GM12875 (cell line): ENCODE measurements at regions not wholly inside any gene's neighbourhood (a gene's known extent, or its start where the extent isn't known, plus 50 kb on each side); places are given as distances from the start of the nearest gene placed in this dataset.

Experiments used
- H3K4me3 ChIP-seq: one replicate; pipeline ENCODE4 v1.5.1; 2011; ENCODE audit warnings: low read depth, low read length, control low read depth
- CTCF ChIP-seq: IDR thresholded peaks from 2 replicates; pipeline ENCODE4 v1.5.1; 2011; ENCODE audit warnings: low read depth, mild to moderate bottlenecking, control low read depth, inconsistent platforms, low read length, moderate library complexity, borderline replicate concordance; ENCODE audit not compliant: insufficient read depth

DNA sequence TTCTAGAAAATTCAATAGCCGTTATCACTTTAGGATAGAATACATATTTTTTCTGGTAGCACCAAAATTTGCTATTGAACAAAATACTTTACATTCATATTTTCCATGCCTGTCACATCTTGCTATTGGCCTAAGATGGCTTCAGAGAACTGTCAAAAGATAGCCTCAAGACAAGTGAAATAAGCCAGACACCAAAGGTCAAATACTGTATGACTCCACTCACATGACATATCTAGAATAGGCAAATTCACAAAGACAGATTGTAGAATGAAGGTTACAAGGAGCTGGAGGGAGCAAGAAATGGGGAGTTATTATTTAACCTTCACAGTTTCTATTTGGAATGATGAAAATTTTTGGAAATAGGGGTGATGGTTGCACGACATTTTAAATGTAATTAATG is 223.7 kb upstream of the ZC3H12C start:
- no peak for TF ChIP-seq CTCF
- H3K4me3 ChIP-seq = no peak overlapping the region

DNA sequence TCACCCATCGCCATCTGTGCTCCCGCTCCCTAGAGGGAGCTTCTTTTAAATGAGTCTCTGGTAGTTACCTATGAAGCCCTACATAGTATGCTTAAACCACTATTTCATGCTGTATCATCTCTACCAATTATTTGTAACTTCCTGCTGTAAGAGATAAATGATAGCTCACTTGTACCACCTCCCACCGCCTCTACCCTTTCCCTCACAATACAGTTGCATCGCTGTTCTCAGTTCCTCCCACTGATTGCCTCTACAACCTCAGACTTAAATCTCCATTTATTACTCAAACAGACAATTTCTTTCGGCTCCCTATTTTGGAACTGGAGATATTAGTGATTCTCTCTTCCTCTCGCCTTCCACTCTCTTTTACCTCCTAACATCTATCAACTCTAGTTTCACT is 222.9 kb upstream of the ZC3H12C start:
- no peak for TF ChIP-seq CTCF
- H3K4me3 ChIP-seq = no peak overlapping the region

DNA sequence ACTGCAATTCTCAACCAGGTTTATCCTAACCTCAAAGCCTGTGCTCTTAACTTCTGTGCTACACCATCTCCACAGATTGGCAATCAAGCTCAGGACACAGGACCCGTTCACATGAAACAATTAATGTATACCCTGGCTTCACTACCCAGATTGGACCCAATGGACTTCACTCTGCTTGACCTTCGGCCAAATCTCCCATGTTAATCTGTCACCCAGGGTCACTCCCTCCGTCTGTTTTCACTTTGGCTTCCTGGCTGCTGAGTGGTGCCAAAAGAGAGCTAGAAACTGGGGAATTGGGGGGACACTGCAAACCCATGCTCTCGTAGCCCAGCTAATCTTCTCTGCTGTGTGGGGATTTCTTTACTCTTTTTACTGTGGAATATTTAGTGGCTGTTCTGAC is 216.1 kb upstream of the ZC3H12C start:
- no peak overlapping the region for H3K4me3 ChIP-seq
- TF ChIP-seq CTCF = no peak

DNA sequence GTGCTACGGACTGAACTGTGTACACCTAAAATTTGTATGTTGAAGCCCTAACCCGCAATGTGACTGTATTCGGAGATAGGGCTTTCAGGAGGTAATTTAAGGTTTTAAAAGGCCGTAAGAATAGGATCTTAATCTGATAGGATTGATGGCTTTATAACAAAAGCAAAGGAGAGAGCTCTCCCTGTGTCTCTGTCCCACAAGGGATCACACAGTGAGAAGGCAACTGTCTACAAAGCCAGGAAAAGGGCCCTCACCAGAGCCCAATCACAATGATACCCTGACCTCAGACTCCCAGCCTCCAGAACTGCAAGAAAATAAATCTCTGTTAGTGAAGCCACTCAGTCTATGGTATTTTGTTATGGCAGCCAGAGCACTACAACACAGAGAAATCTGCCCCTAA is 208.7 kb upstream of the ZC3H12C start:
- no peak for TF ChIP-seq CTCF
- H3K4me3 ChIP-seq = no peak overlapping the region

- H3K4me3 ChIP-seq = no peak overlapping the region
- no peak for TF ChIP-seq CTCF
Measured at GRCh38 chr11:109885006-109885405, 208.2 kb upstream of the ZC3H12C start.

- no peak for TF ChIP-seq CTCF
- H3K4me3 ChIP-seq = no peak overlapping the region
Measured at GRCh38 chr11:109892321-109892794, 200.8 kb upstream of the ZC3H12C start.

- no peak overlapping the region for H3K4me3 ChIP-seq
- TF ChIP-seq CTCF = no peak
Measured at GRCh38 chr11:109894242-109894641, 198.9 kb upstream of the ZC3H12C start.
